Islet precursor cell (in vitro differentiated cells): ENCODE measurements at regions not wholly inside any gene's neighbourhood (a gene's known extent, or its start where the extent isn't known, plus 50 kb on each side); places are given as distances from the start of the nearest gene placed in this dataset.
"Not testable (repeated sequence)": the region's sequence is repeated elsewhere in the genome, so short reads cannot be mapped to it uniquely, and the experiment has no call there.

Source experiments
- DNase-seq: peaks from one replicate; pipeline ENCODE4 v3.0.0-alpha.2; 2018

DNA sequence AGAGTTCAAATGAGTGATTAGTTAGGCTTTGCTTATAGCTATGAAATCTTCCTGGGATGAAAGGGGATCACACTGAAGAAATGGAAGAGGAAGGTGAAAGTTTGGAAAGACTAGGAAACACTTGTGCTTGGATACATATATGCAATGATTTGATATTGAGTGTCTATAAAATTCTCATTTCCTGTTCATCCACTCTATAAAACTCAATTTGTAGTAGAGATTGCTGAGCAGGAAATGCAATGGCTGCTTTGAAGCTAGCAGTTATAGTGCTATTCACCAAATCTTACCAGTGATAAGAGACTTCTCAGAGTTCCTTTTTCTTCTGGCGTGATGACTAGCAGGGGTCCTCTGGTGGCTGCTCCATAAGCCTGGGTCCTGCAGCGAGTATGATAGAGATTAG is 128.1 kb upstream of the HPF1 start:
- DNase-seq = no peak

GRCh38 chr4:169881769-169882168 is 124.0 kb upstream of the HPF1 start:
- no peak for DNase-seq

- DNase-seq = no peak
Measured at GRCh38 chr4:169870507-169870906, 112.8 kb upstream of the HPF1 start.

GRCh38 chr4:169869490-169869889 is 111.7 kb upstream of the HPF1 start:
- no peak for DNase-seq

DNA sequence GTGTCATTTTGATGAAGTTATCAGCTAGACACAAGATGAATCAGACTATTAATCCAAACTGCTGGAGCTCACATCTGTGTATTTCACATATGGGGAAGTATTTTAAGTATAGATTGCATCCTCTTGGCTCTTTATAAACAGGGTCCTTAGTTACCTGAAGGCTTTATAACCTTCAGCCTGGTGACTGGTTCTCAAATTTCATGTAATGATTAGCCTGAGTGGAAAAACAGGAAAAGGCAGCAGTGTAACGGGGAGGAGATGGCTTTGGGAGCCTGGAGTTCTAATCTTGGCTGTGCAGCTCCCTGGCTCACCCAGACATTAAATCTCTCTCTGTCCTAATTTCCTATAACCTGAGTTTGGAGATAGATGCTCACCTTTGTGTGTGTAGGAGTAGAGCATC is 103.8 kb upstream of the HPF1 start:
- no peak for DNase-seq

DNA sequence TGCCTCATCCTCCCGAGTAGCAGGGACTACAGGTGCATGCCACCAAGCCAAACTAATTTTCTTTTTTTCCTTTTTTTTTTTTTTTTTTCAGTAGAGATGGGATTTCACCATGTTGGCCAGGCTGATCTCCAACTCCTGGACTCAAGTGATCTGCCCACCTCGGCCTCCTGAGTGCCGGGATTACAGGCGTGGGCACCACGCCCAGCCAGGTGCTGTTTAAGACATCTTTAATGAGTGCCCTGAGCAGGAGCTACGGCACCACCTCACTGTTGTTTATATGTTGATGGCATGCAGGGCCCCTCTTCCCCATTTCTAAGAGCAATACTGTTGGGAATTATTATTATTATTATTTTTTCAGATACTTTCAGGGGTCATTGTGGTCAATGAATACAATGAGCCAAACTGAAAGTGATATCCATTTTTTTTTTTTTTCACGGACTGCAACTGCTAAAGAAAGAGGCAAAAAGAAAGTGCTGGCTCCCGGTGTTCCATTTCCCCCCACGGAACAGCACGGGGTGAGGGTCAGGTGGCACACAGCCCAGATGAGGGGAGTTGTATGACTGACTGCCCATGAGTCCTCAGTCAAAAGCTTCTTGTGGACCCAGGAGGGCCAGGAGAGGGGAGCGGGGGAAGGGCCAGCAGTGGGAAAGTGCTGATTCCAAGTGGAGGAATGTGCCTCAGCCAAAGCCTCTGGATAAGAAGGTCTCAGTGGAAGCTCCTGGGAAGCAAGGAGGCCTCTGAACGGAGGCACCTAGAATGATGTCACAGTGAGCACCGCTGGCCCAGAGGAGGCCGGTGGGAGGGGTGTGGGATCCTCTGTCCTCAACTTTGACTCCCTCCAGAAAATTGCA is 101.8 kb upstream of the HPF1 start:
- no peak for DNase-seq

GRCh38 chr4:169854090-169854489 is 96.3 kb upstream of the HPF1 start:
- no peak for DNase-seq

GRCh38 chr4:169852481-169852880 is 94.7 kb upstream of the HPF1 start:
- no peak for DNase-seq

DNA sequence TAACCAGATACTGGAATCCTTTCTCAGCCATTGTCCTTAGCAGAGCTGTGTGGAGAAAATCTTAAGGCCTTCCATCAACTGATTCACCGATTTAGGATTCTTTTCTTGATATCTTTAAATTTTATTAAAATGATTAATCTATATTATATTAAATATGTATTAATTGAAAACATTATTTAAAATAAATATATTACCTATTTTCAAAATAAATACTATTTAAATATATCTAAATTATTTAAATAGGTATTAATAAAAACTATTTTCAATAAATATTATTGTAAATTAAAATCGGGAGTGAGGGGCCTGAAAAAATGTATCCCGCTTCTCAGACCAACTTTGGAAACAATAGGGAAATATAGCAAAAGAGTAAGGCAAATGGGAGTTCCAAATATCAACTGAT is 94.0 kb upstream of the HPF1 start:
- DNase-seq = no peak

- no peak for DNase-seq
Measured at GRCh38 chr4:169849456-169849855, 91.7 kb upstream of the HPF1 start.

DNA sequence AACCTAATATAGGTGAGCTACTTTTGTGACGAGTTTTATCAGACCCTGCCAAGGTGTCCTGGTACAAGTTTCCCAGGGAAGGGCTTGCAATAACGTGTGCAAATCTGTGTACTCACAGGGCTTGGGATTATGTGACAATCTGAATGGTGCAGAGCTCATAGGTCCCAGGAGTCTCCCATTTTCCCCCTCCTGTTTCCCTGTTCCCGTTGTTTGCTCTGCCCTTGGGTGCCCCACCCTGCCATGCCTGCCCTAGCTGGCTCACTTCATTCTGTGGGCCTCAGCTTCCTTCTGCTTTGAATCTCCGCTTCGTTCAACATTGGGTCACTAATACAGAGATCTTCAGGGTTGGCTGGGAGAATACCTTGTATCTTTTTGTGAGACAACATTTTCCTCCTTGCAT is 90.3 kb upstream of the HPF1 start:
- no peak for DNase-seq

DNA sequence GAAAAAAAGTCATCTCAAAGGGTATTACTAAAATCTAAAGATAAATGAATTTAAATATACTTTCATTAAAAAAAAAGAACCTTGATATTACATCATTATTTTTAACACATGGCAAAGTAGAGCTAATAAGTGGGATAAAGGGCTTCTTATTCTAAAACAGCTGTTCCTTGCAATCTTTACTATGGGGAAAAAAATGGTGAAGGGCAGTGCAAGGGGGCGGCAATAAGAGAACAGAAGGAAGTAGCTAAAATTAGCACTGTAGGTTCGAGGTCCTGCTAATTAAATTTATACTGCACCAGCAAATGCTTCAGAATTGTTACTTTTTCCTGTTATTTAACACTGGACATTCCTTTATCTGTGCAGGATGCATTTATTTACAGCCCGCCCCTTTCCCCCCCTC is 89.4 kb upstream of the HPF1 start:
- DNase-seq = no peak

DNA sequence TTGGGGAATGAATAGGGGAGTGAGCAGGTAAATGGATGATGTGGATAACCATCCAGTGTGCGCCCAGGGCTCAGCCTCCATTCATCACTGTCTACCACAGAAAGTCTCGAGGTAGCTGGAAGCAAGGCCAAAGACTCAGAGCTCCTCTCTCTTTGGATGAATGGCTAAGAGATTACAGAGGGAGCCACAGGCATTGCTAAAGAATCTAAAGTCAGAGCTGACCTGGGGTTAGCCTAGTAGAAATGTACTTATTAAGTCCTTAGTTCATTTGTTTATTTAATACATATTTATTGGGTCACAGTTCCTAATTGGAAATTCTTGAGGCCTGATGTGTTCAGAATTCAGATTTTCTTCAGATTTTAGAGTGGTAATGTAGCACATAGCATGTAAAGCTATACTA is 88.7 kb upstream of the HPF1 start:
- no peak for DNase-seq

- no peak for DNase-seq
Measured at GRCh38 chr4:169841776-169842175, 84.0 kb upstream of the HPF1 start.

DNA sequence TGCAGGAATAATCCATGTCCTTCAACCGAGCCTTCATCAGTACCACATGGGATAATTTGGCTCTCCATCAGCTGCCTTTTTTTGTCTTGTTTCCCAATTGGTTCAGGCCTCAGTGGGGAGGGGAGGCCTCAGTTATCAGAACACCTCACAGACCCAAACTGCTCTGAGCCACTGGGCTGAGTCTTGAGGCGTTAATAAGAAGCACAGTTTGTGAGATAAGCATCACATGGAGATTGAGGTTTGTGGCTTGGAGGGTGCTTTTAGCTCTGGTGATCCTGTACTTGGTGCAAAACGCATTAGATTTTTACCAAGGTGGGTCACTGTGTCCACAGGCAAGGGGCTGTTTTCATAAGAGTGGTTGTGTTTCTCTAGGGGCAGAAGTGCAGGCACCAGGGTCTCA is 82.8 kb upstream of the HPF1 start:
- DNase-seq = no peak

- DNase-seq = not testable (repeated sequence)
Measured at GRCh38 chr4:169828329-169828728, 70.6 kb upstream of the HPF1 start.

- no peak for DNase-seq
Measured at GRCh38 chr4:169826634-169827187, 69.0 kb upstream of the HPF1 start.

DNA sequence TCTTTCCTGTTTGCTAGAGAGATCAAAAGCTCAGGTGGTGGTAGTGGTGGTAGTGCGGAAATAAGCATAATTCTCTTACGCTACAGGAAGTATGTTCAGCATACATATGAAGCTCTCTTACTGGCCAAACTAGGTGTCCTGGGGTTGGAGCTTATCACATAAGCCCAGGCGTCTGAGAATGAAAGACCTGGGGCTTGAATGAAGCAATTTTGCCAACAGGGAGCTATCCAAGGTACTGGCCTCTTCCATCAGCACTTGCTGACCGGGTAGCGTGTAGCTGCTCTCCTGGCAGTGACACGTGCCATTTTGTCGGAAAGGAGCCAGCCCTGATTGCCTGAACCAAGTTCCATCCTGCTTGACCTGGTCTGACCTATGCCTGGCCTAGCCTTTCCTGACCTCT is 65.9 kb upstream of the HPF1 start:
- DNase-seq = peak; percentile 88

- no peak for DNase-seq
Measured at GRCh38 chr4:169821402-169821801, 63.7 kb upstream of the HPF1 start.

DNA sequence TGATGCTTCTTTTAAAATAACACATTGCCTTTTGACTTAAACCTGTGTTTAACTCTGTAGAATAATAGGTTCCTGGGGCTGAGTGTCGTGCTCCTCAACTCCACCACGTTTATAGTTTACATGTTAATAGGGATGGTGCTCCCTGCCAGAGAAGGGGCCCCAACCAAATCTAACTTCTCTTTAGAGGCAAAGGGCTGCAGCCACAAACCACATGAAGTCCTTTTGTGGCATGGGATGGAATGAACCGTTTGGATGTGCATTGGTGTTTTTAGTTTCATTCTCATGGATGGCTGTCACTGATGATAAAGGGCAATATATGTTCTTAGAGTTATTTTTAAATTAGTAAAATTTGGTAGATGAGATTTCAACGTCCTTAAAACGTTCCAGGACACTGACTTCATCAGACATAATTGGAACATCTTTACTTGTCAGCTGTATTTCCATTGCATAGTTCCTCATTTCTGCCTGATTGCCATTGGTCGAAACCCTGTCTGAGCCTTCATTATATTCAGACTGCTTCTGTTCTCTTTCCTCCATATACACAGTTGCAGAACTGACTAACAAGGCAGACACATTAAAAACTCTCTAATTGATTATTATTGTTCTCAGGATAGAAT is 60.4 kb upstream of the HPF1 start:
- no peak for DNase-seq

DNA sequence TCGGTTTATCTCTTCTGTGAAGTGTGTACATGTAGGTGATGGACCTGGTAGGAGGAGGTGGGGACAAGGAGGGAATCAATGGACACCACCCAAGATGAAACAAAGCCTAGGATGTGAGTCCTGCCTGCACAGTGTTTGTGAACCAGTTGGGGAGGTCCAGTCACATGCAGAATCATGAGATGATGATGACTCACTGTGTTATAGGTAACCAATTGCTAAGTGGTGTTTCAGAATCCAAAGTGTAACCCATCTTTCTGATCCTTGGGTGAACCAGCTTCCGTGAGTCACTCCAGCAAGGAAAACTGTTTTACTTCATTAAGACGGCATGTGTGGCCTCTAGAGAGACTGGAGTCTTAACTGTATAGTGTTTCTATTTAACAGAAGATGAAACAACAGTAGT is 57.9 kb upstream of the HPF1 start:
- no peak for DNase-seq

DNA sequence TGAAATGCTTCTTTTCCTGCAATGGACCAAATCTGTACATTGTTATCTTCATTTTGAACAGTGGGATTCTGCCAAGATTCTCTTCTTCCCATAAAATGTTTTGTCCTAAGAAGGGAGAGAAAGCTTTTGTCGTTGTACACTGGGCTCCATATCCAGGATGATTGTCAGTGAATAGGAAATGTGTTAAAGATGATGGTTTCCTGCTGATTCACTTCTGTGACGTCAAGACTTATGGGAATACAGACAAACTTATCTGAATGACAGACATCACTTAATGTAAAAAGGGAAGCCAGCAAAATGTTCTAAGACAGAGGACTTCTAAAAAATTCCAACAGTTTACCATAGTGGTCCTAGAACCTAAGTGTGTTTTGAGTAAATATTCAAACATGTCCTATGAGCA is 53.7 kb upstream of the HPF1 start:
- DNase-seq = no peak

GRCh38 chr4:169810325-169811323 is 52.9 kb upstream of the HPF1 start:
- no peak for DNase-seq
